HG02623 (cell line): ENCODE measurements at regions not wholly inside any gene's neighbourhood (a gene's known extent, or its start where the extent isn't known, plus 50 kb on each side); places are given as distances from the start of the nearest gene placed in this dataset.

Source experiments
- ATAC-seq: cut with Tn5 transposase; IDR thresholded peaks from one replicate; pipeline ENCODE4 v1.9.1; 2021; ENCODE audit warnings: moderate library complexity; ENCODE audit not compliant: unreplicated experiment

DNA sequence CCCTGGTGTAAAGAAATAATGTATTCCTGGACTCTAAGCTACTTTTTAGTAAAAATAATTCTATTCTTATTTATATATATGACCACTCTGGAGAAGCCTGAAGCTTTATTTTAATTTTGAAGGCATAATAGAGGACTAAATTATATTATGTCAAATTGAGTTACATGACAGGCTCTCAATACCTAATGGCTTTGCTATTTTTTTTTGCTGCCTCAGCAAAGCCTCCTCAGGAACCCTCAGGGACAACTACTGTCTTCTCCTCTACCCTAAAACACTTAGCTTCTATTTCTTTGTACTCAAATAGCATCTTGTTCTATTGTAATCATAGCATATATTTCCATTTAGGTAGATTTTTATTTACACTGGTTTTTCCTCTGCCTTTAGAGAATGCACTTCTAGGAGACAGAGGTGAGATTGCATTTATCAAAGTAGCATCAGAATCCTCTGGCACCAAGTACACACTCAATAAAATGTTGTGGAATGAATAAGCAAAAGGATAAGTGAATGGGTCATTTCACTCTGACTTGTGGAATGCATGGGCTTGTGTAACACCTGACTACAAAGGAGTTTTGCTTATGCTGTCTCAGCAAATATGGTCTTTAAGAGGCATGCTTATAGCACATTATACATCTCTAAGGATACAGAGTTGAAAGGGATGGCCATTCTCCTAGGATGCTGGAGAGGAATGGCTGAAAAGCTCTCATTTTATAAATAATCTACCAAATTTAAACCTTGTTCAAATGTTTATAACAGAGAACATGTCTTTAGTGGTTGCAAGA, 605.2 kb downstream of the KCNJ2 start:
- ATAC-seq = no peak

DNA sequence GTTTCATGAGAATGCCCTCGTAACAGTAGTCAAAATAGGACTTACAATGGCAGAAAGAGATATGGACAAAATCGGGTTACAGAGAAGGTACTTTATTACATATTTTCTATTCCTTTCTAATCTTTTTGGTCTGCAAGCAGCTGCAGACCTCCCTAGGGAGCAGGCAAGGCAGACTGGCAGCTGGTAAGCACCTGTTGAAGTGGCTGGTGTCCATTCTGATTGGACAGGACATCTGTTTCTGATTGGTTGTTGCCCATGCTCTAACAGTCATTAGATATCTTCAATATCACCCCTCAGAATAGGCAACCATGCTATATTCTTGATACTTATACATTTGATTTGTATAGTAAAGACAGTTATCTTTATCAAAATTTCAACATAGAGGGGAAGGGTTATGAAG, 606.3 kb downstream of the KCNJ2 start:
- ATAC-seq = no peak

DNA sequence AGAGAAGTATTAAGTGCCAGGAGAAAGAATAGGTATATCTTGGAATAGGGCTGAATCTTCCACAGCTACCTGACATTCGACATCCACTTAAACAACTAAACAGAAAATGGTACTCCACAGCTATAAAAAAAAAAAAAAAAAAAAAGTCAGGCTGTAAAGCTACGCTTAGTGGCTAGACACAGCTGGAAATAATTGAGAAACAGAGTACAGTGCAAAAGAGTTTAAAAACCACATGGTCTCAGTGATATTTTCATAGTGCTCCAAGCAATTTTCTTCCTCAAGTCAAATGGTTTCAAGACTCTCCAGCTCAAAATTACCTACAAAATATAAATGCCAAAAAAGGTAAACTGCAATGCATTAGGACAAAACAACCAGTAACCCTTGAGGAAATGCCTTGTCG, 607.1 kb downstream of the KCNJ2 start:
- no peak for ATAC-seq

DNA sequence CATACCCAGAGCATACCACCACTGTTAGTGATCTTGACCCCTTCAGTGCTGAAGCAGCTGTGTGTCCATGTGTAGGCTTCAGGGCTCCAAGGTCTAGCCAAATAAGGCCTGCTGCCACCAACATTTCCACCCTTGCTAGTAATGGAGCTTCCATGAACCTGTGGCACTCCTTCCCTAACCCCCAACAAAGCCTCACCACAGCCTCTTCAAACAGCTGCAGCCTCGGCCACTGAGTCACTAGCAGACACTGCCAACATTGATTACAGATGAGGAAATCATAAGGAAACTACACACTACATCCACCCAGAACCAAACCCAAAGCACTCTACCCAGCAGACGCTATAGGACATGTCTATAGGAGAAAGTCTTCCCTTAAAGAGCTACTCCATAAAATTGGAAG, 610.7 kb downstream of the KCNJ2 start:
- ATAC-seq = no peak

DNA sequence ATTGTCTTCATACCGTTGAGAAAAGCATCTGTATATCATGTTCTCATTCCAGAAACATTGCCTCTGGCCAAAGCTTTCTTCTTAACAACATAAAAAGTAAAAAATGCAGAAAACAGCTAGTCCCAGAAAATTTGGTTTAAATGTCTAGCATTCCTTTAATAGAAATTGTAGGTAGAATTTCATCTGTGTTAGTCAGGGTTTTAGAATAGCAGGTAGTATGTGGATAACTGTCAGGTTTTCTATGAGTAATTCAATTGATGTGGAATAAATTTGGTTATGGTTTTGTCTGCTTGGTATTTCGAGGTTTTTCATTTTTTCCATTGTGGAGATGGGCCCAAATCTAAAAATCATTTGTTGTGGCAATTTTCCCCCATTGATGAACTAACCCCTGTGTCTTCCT, 616.7 kb downstream of the KCNJ2 start:
- ATAC-seq = no peak

DNA sequence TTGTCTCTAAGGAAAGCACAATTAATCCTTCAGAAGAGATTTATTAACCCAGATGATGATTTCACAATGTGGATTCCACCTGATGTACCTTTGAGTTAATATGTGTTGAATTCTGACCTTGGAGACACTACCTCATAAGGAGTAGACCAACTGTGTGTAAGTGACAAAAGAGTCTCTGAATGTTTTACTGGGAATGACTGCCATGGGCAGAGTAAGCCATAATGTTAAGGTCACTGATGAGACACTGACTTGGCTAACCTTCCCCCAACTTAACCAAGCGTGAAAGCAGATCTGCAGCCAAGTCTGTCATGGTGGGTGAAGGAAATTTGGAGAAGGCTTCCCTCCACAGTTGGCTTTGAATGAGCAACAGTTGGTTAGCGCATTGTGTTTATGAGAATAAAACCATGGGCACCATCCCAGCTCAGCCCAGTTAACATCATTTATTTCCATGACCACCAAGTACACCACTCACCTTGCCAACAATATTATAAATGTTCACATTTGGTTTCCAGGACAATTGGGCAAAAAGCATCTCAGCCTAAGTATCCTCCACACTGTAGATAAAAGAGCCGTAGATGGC, 618.5 kb downstream of the KCNJ2 start:
- no peak for ATAC-seq

DNA sequence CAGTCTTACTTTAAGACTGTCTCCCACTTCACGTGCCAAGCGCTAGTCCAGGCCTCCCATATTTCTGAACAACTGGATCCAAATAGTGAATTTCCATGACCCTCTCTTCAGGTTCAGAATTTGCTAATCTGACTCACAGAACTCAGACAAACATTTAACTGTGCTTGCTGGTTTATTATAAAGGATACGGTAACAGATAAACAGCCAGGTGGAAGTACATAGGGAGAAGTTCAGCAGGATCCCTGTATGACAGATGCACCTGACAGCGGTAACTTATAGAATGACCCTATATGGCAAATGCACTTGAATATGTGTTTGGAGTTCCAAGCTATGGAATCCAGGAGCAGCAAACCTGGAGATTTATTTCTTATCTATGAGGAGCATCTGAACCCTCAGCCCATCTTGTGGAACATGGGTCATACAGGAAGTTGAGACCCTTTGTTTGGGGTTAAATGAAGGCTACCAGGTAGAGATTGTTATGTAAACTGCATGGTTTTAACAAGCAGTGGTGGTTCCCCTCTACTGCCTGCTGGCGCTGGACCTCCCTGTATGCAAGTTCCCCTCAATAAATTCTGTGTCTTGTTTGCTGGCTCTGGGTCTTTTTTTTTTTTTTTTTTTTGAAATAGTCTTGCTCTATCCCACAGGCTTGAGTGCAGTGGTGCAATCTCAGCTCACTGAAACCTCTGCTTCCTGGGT, 622.6 kb downstream of the KCNJ2 start:
- ATAC-seq = no peak

DNA sequence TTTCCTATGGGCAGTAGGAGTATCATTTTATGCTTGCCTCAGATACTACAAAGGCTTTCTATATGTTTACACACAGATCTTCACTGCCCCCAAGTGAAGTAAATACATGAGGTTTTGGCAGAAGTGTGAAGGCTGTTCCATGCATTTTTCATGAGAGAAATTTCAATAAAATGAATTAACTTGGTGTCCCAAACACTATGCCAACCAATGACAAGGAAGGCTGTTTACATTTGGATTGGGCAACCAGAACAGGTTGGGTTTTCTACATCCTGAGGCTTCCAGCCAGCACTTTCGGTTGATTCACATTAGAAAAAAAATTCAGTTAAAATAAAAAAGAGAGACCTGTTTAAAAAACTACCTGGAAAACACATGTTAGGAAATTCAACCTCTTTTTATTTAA, 625.4 kb downstream of the KCNJ2 start:
- no peak for ATAC-seq

DNA sequence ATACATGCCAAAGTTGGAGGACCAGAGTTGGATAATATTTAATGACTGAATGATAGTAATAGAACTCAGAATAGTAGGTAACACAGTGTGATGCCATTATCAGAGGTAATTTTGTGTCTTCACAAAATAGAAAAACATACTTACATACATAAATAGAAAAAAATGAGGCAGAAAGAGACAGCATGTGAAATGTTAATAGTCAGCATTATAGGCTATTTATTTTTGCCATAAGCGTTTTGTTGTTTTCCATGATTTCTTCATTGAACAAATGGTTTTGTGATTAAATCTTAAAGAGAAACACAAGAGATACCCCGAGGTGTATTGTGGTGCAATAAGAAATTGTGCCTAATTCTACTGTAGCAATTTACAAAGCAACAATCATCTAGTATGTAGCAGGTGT, 626.3 kb downstream of the KCNJ2 start:
- ATAC-seq = no peak

DNA sequence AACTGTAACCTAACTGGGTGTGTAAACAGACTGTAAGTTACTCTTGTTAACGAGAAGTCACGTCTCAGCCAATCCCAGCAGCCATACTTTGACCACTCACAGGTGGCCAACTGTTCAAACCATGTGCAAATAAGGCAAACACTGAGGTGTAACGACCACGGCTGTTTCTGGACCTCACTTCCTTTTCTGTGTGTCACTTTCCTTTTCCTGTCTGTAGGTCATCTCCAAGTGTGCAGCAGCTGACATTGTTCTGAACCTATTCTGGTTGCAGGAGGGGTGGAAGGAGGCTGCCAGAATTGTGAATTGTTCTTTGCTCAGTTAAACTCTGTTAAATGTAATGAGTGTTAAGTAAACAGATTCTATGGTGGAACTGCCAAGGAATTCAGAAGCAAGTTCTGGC, 627.4 kb downstream of the KCNJ2 start:
- no peak for ATAC-seq

DNA sequence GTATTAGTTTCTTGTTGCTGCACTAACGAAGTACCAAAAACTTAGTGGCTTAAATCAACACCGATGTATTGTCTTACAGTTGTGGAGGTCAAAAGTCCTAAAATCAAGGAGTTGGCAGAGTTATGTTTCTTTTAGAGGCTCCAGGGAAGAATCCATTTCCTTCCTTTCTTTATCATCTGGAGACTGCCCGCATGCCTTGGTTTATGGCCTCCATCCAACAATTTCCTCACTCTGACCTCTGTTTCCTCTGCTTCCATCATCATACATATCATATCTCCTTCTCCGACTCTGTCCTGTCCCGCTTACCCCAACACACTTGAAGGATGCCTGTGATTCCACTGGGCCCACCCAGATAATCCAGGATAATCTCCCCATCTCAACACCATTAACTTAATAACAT, 627.8 kb downstream of the KCNJ2 start:
- no peak for ATAC-seq

DNA sequence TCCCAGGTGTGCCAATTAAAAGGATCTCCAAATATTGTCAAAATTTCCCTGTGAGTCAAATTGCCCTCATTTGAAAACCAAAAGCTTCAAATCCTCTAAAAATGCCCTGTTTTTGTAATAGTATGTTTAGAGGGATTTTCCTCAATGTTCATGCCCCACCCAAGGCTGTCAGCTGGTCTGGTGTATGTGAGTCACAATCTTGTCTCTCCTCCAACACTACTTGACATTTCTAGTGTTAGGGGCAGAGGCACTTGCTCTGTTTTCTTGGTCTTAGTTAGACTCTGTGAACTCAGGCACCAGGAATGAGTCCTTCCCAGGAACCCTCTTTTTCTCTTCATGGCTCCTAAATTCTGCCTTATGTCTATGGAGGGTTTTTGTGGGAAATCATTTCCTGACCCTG, 634.8 kb downstream of the KCNJ2 start:
- ATAC-seq = no peak

DNA sequence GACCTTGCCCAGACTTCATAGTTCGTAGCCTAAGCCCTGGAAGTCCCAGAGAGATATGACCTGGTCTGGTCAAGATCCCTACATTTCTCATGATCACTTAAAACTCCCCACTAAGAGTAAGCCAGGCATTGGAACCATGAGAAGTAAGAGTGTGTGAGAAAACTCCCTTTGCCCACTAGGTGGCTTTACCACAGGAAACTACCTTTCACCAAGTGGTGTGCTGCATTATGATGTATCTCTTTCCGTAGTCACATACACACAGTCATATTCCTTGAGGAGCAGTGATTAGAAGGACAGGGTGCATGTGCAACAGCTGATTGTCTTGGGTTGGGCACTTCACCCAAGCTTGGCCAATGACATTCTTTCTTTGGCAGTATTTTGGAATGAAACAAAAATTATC, 639.3 kb downstream of the KCNJ2 start:
- no peak for ATAC-seq

DNA sequence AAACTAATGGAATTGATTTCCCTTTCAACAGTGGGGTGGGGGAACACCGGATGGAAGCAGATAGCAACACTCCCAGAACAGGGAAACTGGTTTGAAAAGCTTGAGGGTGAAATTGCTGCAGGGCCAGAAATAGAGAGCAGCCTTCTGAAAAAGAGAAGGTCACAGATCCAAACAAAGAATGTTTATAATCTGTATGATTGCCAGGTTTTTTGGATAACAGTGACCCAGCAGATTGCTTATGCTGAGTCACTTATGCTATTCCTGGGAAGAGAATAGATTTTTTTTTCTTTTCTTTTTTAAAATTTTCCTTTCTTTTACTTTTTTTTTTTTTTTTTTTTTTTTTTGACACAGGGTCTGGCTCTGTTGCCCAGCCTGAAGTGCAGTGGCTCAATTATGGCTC, 641.3 kb downstream of the KCNJ2 start:
- no peak for ATAC-seq

DNA sequence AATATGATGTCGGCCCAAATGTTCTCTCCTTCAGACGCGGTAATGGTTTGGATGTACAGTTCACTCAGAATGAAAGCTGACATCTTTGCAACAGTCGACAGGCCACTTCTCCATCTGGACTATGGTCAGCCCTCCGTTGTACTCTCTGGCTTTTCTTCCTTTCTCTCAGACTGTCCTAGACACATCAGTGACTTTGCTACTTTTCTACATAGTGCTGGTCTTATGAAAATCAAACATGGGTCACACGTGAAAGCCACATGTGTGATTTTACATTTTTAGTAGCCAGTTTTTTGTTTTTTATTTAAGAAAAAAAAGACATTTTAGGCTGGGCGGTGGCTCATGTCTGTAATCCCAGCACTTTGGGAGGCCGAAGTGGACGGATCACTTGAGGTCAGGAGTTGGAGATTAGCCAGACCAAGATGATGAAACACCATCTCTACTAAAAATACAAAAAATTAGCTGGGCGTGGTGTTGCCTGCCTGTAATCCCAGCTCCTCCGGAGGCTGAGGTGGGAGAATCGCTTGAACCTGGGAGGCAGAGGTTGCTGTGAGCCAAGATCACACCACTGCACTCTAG, 644.1 kb downstream of the KCNJ2 start:
- no peak for ATAC-seq

DNA sequence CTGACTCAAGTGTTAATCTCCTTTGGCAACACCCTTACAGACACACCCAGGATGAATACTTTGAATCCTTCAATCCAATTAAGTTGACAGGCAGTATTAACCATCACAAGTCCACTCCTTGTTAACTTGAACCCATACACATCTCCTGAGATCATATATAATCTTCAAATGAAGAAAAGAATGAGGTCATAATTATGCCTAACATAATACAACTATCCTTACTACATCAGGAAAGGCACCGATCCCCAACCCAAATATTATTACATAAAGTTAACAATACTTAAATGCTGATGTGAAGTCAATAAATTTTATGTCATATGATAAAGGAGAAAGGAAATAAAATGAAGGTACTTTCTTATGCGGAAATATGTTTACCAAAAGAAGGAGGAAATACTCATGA, 649.9 kb downstream of the KCNJ2 start:
- no peak for ATAC-seq

DNA sequence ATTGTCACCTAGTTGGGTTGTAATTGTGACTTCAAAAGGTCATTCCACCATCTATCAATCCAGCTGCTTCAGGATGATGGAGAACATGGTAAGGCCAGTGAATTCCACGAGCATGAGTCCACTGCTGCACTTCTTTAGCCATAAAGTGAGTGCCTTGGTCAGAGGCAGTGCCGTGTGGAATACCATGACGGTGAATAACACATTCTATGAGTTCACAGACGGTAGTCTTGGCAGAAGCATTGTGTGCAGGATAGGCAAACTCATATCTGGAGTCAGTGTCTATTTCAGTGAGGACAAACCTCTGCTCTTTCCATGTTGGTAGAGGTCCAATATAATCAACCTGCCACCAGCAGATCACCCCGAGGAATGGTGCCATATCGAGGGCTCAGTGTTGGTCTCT, 650.9 kb downstream of the KCNJ2 start:
- no peak for ATAC-seq

DNA sequence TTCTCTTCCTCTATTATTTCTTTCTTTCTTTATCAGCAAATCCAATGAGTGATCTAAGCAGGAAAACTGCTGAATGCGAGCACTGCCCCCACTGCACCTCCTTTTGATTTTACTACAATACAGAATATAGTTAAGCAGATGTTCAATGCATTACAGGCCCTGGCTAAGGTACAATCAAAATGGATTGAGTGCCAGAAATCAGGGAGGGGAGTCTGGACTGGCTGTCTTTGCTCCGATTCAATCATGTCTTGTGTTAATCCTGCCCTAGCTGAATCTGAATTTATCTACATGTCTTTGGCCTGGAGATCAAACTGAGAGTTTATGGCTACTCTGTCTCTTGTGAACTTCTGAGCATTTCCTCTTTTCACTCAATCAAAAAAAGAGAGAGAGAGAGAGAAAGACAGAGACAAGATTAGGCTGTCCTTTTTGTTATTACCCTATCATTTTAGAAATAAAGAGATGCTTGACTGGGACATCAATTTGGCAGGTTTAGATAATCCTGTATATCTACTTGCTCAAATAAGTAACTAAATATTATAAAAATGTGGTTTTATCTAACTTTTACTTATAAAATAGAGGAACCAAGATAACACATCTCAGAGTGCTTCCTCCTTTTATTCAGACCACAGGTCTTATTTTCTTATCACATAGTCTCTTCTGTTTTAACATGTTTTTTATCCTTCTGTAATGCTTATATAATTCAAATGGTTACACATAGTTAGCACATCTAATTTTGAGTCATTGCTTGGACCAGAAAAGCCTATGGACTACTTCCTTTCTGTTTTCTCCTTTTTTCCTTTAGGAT, 656.2 kb downstream of the KCNJ2 start:
- ATAC-seq = no peak

DNA sequence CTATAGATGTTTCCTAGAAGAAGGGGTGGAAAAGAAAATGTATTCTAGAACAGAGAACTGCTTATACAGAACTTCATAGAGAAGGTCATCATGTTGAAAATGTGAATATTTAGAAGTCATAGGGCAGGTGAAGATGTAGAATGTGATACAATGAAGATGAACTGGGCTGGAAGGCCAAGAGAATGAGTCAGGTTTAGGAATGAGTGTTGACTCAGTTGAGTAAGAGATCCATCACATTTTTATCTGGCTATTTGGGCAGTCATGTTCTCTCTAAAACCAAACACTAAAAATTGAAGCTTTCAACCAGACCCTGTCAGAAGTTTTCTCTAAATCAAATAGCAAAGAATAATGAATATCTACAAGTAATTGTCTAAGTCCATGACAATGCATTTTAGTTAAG, 660.5 kb downstream of the KCNJ2 start:
- ATAC-seq = no peak

DNA sequence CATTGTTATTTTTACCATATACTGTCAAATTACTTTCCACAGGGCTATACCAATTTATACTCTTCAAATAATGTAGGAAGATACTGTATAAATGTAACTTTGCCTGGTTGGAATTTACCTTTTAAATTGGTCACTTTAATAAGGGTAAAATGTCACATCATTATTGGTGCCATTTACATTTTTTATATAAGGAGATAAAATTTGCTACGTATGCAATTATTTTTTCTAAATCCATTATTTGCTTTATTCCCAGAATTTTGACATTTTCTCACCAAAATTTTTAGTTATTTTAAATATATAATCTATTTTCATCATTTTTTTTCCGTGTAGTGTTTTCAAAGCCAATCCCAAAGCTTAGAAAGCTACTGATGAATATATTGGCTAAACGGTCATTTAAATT, 664.7 kb downstream of the KCNJ2 start:
- no peak for ATAC-seq

DNA sequence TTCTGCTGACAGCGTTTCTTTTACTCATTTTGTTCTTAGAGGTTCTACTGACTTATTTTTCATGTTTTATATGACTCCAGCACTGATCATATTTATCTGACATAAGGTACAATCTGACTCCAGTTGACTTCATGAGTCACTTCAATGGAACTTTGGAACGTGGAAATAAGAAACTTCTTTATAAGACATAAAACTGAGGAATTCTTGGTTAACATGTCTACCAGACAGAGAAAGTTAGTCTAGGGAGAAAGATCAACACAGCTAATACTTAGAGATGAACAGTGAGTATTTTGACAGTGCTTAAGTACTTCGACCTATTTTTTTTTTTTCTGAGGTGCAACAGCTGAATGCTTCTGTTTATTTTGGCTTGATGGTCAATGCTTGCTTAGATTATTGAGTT, 679.5 kb downstream of the KCNJ2 start:
- ATAC-seq = no peak
